Stimulated activated effector memory CD8-positive, alpha-beta T cell treated with anti-CD3 and anti-CD28 coated beads, Interleukin-12 subunit alpha, Interleukin-12 subunit beta, amount 100 ng/mL, for 72 hours (primary cell): ENCODE measurements at regions not wholly inside any gene's neighbourhood (a gene's known extent, or its start where the extent isn't known, plus 50 kb on each side); places are given as distances from the start of the nearest gene placed in this dataset.
"Not testable (repeated sequence)": the region's sequence is repeated elsewhere in the genome, so short reads cannot be mapped to it uniquely, and the experiment has no call there.

Source experiments
- ATAC-seq: fragments of 150-1000 bp; cut with Tn5 transposase; 2 replicates; pipeline ENCODE4 v1.10.0; 2021
- DNase-seq, 2 donors: peaks; one replicate each; pipeline ENCODE4 v3.0.0; 2021 to 2022; ENCODE audit warnings: low spot score in 2 of 2
- H3K27ac Mint-ChIP-seq: one replicate; pipeline ENCODE4 v1.8.0; 2022; ENCODE audit warnings: mild to moderate bottlenecking, mixed read lengths
- H3K36me3 Mint-ChIP-seq: one replicate; pipeline ENCODE4 v1.8.0; 2022; ENCODE audit warnings: mild to moderate bottlenecking, mixed read lengths
- H3K4me1 Mint-ChIP-seq: one replicate; pipeline ENCODE4 v1.8.0; 2022; ENCODE audit warnings: mixed read lengths
- H3K4me3 Mint-ChIP-seq: one replicate; pipeline ENCODE4 v1.8.0; 2022; ENCODE audit warnings: mild to moderate bottlenecking, mixed read lengths
- H3K9me3 Mint-ChIP-seq: one replicate; pipeline ENCODE4 v1.8.0; 2022; ENCODE audit warnings: mixed read lengths

DNA sequence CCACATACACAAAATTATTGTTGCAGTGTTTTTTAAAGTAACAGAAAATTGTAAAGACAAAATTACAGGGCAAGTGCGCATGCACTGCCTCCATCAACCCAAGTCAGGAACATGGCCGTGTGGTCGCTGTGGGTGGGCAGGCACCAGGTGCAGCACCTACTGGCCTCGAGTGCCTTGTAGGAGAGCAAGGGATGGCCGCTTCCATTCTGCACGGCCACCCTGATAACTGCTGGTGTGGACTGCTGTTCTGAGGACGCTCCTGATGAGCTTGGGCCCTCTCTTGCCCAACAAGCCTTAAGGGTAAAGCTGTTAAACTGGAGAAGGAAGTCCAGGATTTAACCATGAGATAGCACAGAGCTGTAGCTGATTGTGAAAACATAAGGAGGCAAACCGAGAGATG lies 124.6 kb upstream of the PPP1R9A start:
- ATAC-seq (no peak), DNase-seq (no peak)
- no peaks in the 10 kb centered on the region for H3K4me1 Mint-ChIP-seq
- H3K36me3 Mint-ChIP-seq, result no peaks in the 10 kb centered on the region
- no peak overlapping the region for H3K27ac Mint-ChIP-seq
- H3K4me3 Mint-ChIP-seq, result no peak overlapping the region
- no peaks in the 10 kb centered on the region for H3K9me3 Mint-ChIP-seq

DNA sequence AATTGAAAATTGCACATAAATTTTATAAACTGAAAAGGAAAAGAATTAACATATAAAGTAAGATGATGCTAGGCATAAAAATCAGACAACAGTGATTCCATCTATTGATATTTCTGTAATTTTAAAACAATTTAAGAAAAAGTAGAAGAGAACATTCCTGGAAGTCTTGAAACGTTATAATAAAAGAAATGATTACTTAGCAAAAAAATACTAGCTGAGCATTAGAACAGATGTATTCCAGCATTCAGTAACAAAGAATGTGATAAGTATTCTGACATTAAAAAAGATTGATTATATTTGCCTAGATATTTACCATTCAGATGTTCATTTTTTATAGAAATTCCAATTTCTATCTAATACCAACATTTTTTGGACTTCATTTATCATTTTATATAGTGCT lies 120.1 kb upstream of the PPP1R9A start:
- H3K4me1 Mint-ChIP-seq, result no peaks in the 10 kb centered on the region
- peaks cover 11% of the 10 kb centered on the region for H3K9me3 Mint-ChIP-seq
- no peak for ATAC-seq
- no peak for DNase-seq
- no peak overlapping the region for H3K4me3 Mint-ChIP-seq
- no peaks in the 10 kb centered on the region for H3K36me3 Mint-ChIP-seq
- no peak overlapping the region for H3K27ac Mint-ChIP-seq

DNA sequence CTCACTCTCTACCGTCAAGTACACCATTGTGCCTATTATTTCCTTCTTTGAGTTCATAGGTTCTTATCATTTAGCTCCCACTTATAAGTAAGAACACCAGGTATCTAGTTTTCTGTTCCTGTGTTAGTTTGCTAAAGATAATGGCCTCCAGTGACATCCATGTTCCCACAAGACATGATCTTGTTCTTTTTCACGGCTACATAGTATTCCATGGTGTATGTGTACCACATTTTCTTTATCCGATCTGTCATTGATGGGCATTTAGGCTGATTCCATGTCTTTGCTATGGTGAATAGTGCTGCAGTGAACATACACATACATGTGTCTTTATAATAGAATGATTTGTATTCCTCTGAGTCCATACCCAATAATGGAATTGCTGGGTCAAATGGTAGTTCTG lies 119.0 kb upstream of the PPP1R9A start:
- not testable (repeated sequence) for DNase-seq, H3K27ac Mint-ChIP-seq, ATAC-seq, H3K4me1 Mint-ChIP-seq, H3K4me3 Mint-ChIP-seq, H3K36me3 Mint-ChIP-seq
- peaks cover 11% of the 10 kb centered on the region for H3K9me3 Mint-ChIP-seq

DNA sequence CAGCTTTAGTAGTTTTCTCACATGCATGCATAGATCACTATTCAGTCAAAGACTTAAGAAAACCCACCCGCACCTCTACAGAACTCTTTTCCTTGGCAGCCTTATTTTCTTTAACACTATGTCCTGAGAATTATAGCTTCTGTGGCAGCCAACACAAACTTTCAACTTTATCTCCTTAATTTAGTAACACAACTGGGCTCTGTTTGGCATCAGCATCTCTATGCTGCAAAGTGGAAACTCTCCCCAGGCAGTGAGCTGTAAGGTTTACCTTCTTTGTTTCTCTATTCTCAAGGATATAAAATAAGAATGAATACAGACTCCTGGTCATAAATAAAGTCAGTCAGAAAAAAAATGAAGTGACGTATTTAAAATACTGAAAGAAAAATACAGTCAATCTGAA lies 115.2 kb upstream of the PPP1R9A start:
- Mint-ChIP-seq H3K36me3 (no peaks in the 10 kb centered on the region), H3K27ac (no peak overlapping the region), H3K4me3 (no peak overlapping the region), H3K4me1 (no peaks in the 10 kb centered on the region), H3K9me3 (peaks cover 14% of the 10 kb centered on the region)
- ATAC-seq (no peak), DNase-seq (no peak)

DNA sequence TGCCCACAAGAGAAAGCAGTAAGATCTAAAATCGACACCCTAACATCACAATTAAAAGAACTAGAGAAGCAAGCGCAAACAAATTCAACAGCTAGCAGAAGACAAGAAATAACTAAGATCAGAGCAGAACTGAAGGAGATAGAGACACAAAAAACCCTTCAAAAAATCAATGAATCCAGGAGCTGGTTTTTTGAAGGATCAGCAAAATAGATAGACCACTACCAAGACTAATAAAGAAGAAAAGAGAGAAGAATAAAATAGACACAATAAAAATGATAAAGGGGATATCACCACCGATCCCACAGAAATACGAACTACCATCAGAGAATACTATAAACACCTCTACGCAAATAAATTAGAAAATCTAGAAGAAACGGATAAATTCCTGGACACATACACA lies 110.0 kb upstream of the PPP1R9A start:
- not testable (repeated sequence) for H3K36me3 Mint-ChIP-seq, ATAC-seq, H3K4me1 Mint-ChIP-seq

DNA sequence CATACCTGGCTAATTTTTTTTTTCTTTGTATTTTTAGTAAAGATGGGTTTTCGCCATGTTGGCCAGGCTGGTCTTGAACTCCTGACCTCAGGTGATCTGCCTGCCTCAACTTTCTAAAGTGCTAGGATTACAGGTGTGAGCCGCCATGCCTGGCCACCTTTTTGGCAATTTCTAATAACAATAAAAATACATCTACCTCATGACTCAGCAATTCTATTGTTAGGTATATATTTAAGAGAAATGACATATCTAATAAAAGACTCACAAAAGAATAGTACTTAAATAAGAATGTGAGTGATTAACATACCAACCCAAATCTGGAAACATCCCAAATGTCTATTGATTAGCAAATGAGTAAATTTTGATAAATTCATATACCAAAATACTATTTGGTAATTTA lies 103.6 kb upstream of the PPP1R9A start:
- no peaks in the 10 kb centered on the region for H3K4me1 Mint-ChIP-seq
- H3K9me3 Mint-ChIP-seq, result peaks cover 4% of the 10 kb centered on the region
- DNase-seq, result no peak
- no peak for ATAC-seq
- H3K27ac Mint-ChIP-seq, result no peak overlapping the region
- no peak overlapping the region for H3K4me3 Mint-ChIP-seq
- H3K36me3 Mint-ChIP-seq, result no peaks in the 10 kb centered on the region

More for the DNA sequence above, 110.0 kb upstream of the PPP1R9A start:
- not testable (repeated sequence) for H3K27ac Mint-ChIP-seq, DNase-seq, H3K4me3 Mint-ChIP-seq, H3K9me3 Mint-ChIP-seq

DNA sequence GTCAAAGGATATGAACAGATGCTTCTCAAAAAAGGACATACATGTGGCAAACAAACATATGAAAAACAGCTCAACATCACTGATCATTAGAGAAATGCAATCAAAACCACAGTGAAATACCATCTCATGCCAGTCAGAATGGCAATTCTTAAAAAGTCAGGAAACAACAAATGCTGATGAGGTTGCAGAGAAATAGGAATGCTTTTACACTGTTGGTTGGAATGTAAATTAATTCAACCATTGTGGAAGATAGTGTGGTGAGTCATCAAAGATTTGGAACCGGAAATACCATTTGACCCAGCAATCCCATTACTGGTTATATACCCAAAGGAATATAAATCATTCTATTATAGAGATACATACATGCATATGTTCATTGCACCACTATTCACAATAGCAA lies 98.7 kb upstream of the PPP1R9A start:
- not testable (repeated sequence) for H3K4me1 Mint-ChIP-seq, H3K9me3 Mint-ChIP-seq, H3K36me3 Mint-ChIP-seq, ATAC-seq, DNase-seq, H3K4me3 Mint-ChIP-seq, H3K27ac Mint-ChIP-seq

DNA sequence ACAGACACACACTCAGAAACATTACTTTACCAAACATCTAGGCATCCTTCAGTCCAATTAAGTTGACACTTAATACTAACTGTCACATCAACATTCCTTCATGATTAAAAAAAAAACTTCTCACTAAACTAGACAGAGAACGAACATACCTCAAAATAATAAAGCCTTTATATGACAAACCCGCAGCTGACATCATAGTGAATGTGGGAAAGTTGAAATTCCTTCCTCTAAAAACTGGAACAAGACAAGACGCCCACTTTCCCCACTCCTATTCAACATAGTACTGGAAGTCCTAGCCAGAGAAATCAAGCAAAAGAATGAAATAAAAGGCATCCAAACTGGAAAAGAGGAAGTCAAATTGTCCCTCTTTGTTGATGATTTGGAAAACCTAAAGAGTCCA lies 96.9 kb upstream of the PPP1R9A start:
- no peak overlapping the region for H3K4me3 Mint-ChIP-seq
- H3K9me3 Mint-ChIP-seq, result peaks cover 8% of the 10 kb centered on the region
- ATAC-seq (no peak), DNase-seq (no peak)
- H3K36me3 Mint-ChIP-seq, result no peaks in the 10 kb centered on the region
- no peaks in the 10 kb centered on the region for H3K4me1 Mint-ChIP-seq
- no peak overlapping the region for H3K27ac Mint-ChIP-seq

DNA sequence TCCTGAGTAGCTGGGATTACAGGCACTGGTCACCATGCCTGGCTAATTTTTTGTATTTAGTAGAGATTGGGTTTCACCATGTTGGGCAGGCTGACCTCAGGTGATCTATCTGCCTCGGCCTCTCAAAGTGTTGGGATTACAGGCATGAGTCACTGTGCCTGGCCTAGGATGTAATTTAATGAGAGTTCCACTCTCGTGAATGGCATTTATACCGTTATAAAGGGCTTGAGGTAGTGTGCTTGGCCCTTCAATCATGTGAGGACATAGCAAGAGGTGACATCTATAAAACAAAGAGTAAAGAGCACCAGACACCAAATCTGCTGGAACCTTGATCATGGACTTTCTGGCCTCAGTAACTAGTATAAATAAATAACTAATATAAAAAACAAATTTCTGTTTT lies 93.5 kb upstream of the PPP1R9A start:
- Mint-ChIP-seq H3K4me1 (no peaks in the 10 kb centered on the region), H3K27ac (no peak overlapping the region), H3K4me3 (no peak overlapping the region), H3K36me3 (no peaks in the 10 kb centered on the region), H3K9me3 (peaks cover 14% of the 10 kb centered on the region)
- ATAC-seq (no peak), DNase-seq (no peak)

DNA sequence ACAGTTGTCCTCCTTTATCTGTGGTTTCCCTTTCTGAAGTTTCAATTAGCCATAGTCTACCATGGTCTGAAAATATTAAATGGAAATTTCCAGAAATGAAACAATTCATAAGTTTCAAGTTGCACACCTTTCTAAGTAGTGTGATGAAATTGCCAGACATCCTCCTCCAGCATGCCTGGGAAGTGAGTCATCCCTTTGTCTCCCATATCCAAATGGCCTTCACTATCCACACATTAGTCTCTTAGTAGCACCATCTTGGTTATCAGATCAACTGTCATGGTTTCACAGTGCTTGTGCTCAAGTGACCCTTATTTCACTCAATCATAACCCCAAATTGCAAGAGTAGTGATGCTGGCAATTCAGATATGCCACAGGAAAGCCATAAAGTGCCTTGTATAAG lies 83.4 kb upstream of the PPP1R9A start:
- Mint-ChIP-seq H3K27ac (no peak overlapping the region), H3K9me3 (peaks cover 7% of the 10 kb centered on the region), H3K36me3 (no peaks in the 10 kb centered on the region), H3K4me3 (no peak overlapping the region), H3K4me1 (no peaks in the 10 kb centered on the region)
- ATAC-seq (no peak), DNase-seq (no peak)

DNA sequence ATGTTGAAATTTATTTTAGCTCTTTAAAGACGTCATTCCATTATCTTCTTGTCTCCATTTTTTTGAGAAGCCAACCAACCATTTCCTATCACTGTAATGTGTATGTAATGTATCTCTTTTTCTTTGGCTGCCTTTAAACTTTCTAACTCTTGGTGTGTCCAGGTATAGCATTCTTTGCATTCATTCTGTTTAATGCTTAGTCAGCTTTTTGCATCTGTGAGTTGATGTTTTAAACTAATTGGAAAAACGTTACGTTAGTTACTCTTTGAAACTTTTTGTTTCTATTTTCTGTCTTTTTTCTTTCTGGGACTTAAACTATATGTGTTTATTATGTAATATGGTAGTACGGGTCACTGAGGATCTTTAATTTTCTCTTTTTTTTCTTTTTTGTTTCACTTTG lies 77.4 kb upstream of the PPP1R9A start:
- Mint-ChIP-seq H3K4me1 (no peaks in the 10 kb centered on the region), H3K27ac (no peak overlapping the region), H3K36me3 (no peaks in the 10 kb centered on the region), H3K9me3 (peaks cover 11% of the 10 kb centered on the region), H3K4me3 (no peak overlapping the region)
- ATAC-seq (no peak), DNase-seq (no peak)

DNA sequence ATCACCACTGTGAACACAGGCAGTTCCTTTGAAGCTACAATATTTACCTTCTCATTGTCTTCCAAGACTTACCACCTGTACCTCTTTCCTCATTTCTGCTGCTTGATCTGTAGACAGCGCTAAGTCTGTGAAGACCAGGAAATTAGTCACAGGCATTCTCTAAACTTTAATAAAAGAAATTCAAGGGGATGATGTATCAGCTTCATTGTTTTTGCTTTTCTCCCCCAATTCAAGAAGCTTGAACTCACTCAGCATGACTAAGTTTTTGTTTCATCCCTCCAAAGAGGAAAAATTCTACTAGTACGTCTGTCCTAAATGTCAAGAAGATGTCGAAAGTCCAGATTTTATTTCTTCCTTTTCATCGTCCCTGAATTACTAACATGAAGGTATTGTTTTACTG lies 75.3 kb upstream of the PPP1R9A start:
- H3K36me3 Mint-ChIP-seq, result no peaks in the 10 kb centered on the region
- H3K9me3 Mint-ChIP-seq, result peaks cover 15% of the 10 kb centered on the region
- ATAC-seq (no peak), DNase-seq (no peak)
- H3K4me1 Mint-ChIP-seq, result no peaks in the 10 kb centered on the region
- H3K4me3 Mint-ChIP-seq, result no peak overlapping the region
- H3K27ac Mint-ChIP-seq, result no peak overlapping the region

DNA sequence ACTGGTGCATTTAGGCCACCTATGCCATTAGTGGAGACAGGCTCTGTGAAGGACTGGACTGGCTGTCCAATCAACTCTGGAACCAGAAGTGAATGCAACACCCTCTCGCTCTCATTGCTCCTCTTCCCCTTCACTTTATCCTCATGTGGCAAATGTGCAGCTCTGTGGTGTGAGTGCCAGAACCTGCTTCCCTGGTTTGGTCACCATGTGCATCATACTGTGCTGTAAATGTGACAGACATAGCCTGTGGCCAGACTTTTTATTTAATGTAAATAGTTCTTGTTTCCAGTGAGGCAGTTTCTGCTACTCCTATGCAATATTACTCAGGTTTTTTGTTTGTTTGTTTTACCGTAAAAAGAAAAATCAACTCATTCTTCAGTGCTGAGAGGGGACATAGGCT lies 73.0 kb upstream of the PPP1R9A start:
- Mint-ChIP-seq H3K4me1 (no peaks in the 10 kb centered on the region), H3K36me3 (no peaks in the 10 kb centered on the region), H3K27ac (no peak overlapping the region), H3K4me3 (no peak overlapping the region), H3K9me3 (peaks cover 28% of the 10 kb centered on the region)
- DNase-seq (no peak), ATAC-seq (no peak)

DNA sequence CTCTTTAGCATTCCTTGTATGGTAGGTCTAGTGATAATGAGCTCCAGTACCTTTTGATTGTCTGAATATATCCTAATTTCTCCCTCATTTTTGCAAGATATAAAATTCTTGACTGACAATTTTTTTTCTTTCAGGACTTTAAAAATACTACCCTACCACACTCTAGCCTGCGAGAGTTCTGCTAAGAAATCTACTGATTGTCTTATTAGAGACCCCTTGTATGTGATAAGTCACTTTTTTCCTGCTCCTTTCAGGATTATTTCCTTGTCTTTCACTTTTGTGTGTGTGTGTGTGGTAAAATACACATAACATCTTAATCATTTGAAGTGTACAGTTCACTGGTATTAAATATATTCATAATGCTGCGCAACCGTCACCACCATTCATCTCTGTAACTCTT lies 68.7 kb upstream of the PPP1R9A start:
- peaks cover 34% of the 10 kb centered on the region for H3K9me3 Mint-ChIP-seq
- no peak overlapping the region for H3K27ac Mint-ChIP-seq
- no peak for DNase-seq
- H3K36me3 Mint-ChIP-seq, result no peaks in the 10 kb centered on the region
- H3K4me1 Mint-ChIP-seq, result no peaks in the 10 kb centered on the region
- no peak for ATAC-seq
- H3K4me3 Mint-ChIP-seq, result no peak overlapping the region

DNA sequence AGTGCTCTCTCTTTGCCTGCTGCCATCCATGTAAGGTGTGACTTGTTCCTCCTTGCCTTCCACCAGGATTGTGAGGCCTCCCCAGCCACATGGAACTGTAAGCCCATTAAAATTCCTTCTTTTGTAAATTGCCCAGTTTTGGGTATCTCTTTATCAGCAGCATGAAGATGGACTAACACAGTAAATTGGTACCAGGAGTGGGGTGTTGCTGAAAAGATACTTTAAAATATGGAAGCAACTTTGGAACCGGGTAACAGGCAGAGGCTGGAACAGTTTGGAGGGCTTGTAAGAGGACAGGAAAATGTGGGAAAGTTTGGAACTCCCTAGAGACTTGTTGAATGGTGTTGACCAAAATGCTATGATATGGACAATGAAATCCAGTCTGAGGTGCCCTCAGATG lies 63.8 kb upstream of the PPP1R9A start:
- no peak for ATAC-seq
- H3K36me3 Mint-ChIP-seq, result no peaks in the 10 kb centered on the region
- peaks cover 33% of the 10 kb centered on the region for H3K9me3 Mint-ChIP-seq
- no peak for DNase-seq
- H3K4me1 Mint-ChIP-seq, result no peaks in the 10 kb centered on the region
- H3K4me3 Mint-ChIP-seq, result no peak overlapping the region
- H3K27ac Mint-ChIP-seq, result no peak overlapping the region

DNA sequence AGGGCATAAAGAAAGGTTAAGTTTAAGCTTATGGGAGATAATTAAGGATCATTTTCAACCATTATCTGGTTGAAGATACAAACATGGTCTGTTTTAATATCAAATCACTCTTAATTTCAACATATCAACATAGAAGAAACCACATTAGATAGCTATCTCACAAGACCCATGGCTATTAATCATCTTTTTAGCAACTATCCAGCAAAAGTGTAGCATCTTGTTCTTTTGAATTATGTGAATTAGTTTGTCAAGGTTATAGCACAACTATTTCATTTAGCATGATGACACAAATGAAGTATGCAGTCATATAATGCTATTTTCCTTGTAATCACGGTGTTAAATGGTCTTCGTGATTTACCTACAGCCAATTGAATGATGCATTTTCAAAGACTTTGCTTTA lies 58.9 kb upstream of the PPP1R9A start:
- no peak overlapping the region for H3K27ac Mint-ChIP-seq
- DNase-seq, result no peak
- no peak overlapping the region for H3K4me3 Mint-ChIP-seq
- no peak for ATAC-seq
- no peaks in the 10 kb centered on the region for H3K4me1 Mint-ChIP-seq
- no peaks in the 10 kb centered on the region for H3K36me3 Mint-ChIP-seq
- H3K9me3 Mint-ChIP-seq, result peaks cover 16% of the 10 kb centered on the region

DNA sequence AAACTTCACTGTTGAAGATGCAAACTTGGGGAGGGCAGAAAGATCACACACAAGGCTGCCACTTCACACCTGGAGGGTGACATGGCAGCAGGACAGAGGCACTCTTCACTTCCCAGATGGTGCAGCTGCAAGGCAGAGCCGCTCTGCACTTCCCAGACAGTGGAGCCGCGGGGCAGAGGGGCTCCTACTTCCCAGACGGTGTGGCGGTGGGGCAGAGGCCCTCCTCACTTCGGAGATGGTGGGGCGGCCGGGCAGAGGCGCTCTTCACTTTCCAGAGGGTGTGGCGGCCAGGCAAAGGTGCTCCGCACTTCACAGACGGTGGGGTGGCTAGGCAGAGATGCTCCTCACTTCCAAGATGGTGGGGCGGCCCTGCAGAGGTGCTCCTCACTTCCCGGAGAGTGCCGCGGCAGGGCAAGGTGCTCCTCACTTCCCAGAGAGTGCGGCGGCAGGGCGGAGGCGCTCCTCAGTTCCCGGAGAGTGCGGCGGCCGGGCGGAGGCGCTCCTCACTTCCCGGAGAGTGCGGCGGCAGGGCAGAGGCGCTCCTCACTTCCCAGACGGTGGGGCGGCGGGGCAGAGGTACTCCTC lies 58.3 kb upstream of the PPP1R9A start:
- ATAC-seq, result no peak
- Mint-ChIP-seq H3K4me3 (no peak overlapping the region), H3K4me1 (no peaks in the 10 kb centered on the region), H3K36me3 (no peaks in the 10 kb centered on the region), H3K27ac (no peak overlapping the region), H3K9me3 (peaks cover 12% of the 10 kb centered on the region)
- DNase-seq, result no peak
